ENCODE measurements at regions not wholly inside any gene's neighbourhood (a gene's known extent, or its start where the extent isn't known, plus 50 kb on each side); places are given as distances from the start of the nearest gene placed in this dataset.
"Not testable (repeated sequence)": the region's sequence is repeated elsewhere in the genome, so short reads cannot be mapped to it uniquely, and the experiment has no call there.

DNA sequence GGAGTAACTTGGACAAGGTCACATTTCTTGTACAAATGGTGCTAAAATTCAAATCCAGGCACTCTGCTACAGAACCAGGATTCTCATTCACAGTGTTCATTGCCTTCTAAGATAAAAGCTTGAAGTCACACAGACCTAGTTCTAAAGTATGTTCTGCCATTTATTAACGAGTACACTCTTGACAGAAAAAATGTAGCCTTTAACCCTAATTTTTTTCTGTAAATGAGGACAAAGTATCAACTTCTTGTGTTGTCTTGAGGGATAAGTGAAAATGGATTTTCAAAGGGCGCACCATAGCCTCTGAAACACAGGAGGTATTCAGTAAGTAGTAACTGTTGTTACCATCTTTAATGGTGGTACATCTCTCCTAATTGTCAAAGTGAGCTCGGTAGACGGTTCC lies 379.8 kb upstream of the FLRT2 start:
- DNase-seq (ENCODE audit: low read depth): no peak

DNA sequence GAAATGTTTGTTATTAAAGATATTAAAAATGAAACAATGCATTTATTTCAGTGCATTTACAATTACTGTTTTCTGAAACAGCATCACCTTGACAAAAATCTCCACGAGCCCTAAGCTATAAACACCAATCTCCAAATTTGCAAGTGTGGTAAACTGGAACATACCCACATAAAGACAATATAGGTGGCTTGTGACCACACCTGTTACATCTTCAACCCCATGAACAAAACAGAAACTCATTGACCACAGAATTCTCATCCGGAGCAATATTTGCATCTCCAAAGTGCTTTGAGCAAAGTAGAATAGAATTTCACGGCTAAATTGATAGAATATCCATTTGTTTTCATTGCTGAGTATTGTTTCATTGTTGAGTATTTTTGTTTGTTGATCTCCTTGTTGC lies 375.2 kb upstream of the FLRT2 start:
- no peak for DNase-seq (ENCODE audit: low read depth)

DNA sequence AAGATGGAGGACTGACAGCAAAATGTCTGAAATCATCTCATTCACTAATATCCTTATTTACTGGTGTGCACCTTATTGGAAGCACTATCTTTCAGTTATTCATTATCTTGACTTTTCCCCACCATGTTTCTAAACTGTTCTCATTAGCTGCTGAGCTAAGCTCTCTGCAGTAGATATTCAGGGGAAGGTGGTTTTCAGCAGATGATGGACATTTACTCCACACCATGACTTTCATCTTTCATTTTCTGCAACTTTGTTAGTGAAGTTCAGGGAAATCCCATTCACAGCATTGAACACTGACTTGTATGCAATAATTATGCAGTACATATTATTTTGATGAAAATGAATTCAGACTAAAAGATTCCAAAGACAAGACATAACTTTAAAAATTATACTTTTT lies 373.6 kb upstream of the FLRT2 start:
- no peak for DNase-seq (ENCODE audit: low read depth)

DNA sequence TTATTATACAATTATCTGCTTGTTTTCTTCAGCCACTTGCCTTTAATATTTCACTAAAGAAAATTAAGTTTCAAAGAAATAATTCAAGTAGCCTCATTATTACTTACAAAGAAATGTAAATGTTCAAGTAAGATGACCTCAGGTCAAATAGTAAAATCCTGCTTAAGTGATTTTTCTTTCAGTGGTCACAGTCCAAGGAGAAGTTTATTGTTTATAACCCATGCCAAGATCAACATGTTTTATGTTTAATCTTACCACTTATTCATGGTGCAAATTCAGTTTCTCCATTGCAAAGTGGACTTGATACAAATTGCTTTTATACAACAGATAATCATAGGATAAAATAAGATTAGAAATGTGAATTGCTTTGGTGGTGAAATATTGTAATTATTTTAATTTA lies 370.2 kb upstream of the FLRT2 start:
- DNase-seq (ENCODE audit: low read depth): no peak

DNA sequence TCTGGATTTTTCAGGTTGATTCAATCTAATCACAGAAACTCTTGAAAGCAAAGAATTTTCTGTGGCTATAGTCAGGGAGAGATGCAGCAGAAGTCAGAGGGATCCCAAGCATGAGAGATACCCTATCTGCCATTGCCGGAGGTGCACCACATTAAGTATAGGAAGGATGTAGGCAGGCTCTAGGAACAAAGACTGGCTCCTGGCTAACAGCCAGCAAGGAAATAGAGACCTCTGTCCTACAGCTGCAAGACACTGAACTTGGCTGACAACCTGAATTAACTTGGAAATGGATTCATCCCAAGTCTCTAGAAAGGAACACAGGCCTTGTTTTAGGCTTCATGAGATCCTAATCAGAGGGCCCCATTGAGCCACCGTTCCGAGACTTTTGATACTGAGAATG lies 364.9 kb upstream of the FLRT2 start:
- no peak for DNase-seq (ENCODE audit: low read depth)

DNA sequence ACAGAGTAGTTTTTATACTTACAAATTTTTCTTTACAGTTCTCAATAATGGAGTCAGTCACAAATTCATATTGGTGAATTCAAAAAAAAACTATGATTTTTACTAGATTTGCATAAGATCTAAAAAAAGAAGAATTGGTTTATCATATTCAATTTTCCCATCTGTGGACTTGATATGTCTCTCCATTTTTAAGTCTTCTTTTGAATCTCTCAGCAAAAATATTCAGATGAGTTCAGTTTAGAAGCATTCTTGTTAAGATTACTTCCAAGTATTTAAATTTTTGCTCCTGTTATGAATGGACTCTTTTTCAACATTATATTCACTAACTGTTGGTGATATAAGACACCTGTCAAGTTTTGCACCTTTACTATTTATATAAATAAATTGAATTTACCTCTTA lies 360.6 kb upstream of the FLRT2 start:
- DNase-seq (ENCODE audit: low read depth): no peak

DNA sequence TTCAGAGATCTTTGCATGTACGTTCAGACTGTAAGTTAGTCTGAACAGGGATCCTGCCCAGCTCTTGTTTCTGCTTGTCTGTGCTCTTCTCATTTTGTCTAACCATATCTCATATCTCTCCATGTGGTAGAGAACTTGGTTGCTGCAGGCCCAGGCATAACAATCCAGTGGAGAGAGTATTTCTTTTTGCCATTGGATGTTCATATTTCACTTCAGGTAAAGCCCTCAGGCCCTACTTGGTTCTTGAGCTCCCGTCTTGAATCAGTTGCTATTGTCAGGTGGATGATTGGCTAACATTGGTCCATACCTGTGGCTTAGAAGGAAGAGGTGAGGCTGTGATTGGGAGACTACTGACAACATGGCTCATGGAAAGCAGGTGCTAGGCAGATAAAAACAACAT lies 357.7 kb upstream of the FLRT2 start:
- no peak for DNase-seq (ENCODE audit: low read depth)

DNA sequence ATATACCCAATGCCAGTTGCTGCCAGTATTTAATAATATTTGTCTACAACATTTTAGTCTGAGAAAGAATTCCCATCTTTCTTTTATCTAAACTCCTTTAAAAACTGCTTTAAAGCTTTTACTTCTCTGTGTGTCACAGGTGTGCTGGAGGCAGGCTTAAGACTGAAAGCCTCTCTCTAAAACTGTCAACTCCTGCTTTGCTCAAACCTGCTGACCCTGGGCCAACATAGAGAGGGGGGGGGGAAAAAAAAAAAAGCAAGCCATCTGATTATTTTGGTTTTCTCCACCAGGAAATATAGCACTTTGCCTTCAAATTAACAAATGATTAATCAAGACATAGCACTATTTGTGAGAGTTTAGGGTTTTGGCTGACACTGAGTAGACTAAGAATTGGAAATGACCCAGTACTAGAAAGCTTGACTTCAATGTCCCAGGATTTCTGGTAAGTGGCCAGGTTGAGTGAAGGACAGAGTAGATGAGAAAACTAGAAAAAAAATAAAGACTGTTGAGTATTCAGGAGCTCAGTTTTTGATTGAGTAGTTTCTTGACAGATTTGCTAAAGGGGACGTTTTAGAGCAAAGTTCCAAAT lies 357.0 kb upstream of the FLRT2 start:
- no peak for DNase-seq (ENCODE audit: low read depth)

DNA sequence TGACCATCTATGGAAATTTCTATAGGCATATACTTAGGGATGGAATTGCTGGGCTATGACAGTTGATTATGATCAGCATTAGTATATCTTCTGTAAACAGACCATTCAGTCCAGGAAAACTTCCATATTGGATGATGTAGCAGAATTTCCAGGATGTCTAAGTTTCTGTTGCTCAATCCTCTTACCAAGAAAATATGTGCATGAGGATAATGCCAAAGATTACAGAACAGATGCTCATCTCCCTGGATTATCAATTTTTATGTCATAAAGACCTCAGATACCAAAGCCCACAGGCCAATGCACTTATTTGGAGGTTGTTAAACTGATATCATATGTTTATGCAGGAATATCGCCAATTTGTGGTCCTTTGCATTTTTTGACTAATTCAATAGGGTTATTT lies 354.4 kb upstream of the FLRT2 start:
- DNase-seq (ENCODE audit: low read depth): no peak

DNA sequence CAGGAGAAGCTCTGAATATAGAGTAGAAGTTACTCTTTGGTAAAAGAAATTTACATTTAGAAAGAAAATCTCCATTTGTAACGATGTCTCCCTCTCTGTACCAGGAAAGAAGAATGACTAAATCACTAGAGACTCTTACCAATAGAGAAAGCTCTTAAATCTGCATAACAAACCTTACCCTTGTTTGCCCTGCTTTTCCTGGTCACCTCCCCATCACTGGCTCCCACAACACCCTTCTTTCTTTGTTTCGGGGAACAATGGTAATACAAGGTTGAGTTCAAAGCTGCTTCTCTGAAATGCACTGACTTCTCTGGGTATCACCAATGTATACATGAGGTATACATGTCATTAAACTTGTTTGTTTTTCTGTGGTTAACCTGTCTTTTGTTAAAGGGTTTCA lies 351.1 kb upstream of the FLRT2 start:
- no peak for DNase-seq (ENCODE audit: low read depth)

DNA sequence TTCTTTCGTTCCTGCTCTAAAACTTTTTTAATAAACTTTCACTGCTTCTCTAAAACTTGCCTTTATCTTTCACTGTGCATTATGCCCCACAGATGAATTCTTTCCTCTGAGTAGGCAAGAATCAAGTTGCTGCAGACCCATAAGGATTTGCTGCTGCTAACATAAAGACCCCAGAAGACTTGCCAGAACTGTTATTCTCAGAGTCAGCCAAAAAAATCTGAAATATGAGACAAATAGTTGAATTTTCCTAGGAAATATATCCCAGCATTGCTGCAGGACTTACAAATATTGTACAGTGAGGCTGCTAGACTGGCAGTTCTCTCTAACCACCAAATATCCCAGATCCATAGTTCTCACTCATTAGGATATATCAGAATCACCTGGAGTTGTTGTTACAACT lies 349.1 kb upstream of the FLRT2 start:
- no peak for DNase-seq (ENCODE audit: low read depth)

DNA sequence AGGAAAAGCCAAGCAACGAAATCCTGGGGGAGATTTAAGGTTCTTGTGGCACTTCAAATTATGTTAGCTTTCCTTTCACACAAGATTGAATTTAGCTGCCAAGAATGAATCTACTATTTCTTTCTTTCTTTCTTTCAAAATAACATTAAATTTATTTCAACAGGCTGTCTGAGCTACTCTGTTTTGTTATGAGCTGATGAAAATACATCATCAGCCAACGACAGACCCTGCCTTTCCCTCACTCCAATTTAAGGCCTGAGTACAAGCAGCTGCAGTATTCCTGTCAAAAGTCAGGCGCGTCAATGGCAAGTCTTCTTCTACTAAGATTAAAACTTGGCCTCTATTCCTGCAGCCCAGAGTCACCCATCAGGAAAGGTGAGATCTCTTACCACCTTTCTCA lies 347.7 kb upstream of the FLRT2 start:
- DNase-seq (ENCODE audit: low read depth): no peak

DNA sequence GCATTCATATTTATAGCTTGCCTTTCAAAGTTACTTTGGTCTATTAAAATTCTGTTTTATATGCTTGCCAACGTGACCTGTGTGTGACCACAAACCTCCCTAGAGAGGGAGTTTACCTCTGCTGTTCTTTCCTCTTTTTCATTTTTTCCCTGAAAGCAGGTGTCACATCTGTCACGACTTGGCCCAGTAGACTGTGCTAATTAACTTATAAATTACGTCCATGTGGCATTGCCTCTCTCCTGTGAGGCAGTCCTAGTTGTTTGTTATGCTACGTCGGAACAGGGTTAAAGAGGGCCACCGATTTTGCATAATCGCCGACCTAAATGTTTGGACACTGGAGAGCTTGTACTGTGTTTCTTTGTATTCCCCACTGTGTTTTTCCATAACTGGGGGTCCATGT lies 343.9 kb upstream of the FLRT2 start:
- no peak for DNase-seq (ENCODE audit: low read depth)

DNA sequence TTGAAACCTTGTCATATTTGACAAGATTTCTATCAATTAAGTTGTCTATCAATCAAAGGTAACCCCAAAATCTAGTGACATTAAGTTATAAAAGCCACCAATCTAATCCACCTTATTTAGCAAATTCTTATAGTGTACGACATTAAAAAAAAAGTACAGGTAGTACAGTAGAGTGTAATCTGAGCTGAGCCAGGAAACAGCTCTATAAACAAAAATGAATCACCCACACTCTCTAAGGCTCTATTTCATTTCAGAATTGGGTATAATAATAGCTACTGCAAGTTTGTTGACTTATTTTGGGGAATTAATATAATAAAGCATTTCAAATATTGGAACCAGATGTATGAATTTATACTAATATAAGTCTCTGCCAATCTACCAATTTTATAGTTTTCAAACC lies 342.4 kb upstream of the FLRT2 start:
- no peak for DNase-seq (ENCODE audit: low read depth)

DNA sequence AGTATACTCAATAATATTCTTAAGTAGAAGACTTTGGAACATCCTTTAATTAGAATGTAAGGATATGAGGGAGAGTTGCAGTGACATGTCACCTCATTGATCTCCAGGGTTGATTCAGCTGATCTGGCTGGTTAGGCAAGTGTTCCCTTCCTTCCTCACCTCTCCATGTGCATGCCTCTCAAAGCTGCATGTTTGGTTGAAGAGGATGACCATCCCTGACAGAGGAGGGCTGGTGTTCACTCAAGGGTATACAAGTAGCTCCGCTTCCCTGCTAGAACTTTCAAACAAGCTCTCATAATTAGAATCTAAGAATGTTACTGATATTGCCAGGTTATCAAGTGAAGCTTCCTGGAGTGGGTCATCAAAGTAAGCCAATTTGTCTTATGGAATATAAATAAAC lies 341.1 kb upstream of the FLRT2 start:
- no peak for DNase-seq (ENCODE audit: low read depth)

DNA sequence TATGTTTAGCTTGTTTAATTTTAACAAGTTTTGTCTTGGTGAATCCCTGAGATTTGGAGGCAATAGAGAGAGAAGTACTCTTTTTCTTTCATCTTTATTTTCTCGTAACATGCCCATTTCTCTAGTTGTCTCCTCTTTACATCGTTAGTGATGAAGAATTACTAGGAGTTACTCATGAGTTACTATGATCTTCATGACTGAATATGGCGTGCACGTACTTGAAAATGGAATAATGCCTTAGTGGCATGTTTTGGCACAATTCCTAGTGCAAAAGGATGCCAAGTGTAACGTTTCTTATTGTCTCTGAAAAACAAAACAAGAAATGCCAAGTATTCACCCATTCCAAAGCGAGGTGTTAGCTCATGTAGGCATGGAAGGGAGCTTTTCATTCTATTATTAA lies 340.7 kb upstream of the FLRT2 start:
- not testable (repeated sequence) for DNase-seq (ENCODE audit: low read depth)

DNA sequence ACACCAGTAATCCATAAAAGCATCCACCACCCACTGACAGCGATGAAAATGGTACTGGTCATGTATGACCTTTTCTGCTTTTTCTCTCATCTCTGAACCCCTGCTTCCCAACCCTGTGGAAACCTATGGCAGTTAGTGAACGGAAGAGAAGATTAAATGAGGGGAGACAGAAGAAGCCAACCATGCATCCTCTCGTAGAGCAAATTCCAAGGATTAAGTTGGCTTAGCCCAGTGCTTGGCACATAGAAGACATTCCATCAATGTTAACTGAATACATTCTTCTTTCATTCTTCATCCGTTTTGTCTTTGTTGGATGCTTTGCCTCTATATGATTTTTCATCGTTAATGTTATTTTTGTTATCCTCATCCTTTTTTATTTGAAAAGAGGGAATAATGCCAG lies 339.7 kb upstream of the FLRT2 start:
- DNase-seq (ENCODE audit: low read depth): no peak

DNA sequence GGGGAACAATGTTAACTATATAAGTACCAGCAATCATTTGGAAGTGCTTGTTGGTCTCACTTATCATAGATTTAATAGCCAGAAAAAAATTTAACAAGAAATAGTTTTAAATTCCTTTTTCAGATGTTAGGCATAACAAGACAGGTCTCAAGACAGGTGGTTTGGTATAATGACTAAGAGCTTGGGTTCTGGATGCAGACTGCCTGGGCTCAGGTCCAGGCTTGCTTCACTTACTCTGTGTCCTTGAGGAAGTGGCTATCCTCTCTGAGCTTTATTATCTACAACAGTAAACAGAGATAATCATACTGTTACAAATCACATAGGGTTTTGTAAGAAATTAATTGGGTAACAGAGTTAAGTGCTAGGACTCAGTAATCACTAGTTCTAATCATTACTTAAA lies 338.0 kb upstream of the FLRT2 start:
- no peak for DNase-seq (ENCODE audit: low read depth)

DNA sequence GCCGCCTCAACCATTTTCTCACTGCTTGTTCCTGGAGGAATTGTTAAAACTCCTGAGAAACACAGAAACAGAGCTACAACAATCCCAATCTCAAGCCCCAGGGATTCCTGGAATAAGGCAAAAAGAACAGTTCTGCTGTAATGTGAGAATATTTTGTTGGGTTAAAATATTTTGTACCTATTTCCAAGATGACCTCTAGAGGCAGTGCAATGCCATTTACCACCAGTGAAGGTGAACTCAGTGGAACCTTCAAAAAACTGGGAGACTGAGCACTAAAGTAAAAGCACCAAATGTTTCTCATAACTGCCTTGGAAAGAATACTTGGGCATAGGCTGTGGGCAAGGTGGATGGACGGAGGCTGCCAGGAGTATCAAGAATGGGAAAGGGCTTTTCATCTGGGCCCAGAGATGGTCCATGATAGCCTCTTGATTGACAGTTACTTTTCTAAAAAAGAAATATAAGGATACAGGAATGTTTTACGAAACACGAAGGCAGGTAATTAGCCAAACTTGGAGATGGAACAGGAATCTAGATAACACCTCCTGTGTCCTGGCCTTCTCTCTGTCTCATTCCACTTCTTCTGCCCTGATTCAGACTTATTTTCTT lies 334.0 kb upstream of the FLRT2 start:
- DNase-seq (ENCODE audit: low read depth): no peak

DNA sequence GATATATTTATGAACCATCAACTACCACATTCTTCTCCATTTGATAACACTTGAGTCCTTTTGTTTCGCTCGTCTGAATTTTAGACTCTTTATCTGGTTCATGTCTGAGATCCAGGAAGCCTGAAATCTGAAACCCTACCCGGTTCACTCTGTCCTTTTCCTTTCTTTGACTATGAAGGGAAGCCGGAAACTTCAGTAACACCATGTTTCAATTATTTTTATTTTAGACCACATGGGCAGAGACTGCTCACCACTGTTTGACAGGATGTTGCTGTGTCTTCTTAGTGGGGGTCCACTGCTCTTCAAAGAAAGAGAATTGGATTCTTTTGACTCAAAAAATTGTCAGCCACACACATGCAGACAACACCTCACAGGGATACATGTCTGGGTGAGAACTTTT lies 331.9 kb upstream of the FLRT2 start:
- DNase-seq (ENCODE audit: low read depth): no peak

DNA sequence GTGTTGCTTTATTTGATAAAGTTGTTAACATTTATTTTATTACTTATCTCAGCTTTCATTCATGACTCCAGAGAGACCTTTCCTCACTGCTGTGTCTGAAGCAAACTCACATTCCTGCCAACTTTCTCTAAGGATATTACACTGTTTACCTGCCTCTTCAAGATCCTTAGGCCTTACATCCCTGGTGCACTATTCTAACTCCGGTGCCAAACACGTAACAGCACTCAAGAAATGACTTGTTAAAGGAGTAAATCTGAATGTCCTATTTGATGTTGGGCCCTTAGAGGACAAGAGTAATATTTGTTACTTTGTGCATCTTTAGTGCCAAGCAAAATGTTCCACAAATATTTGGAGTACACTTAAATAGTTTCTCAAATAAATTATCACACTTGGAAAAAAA lies 324.1 kb upstream of the FLRT2 start:
- no peak for DNase-seq (ENCODE audit: low read depth)

DNA sequence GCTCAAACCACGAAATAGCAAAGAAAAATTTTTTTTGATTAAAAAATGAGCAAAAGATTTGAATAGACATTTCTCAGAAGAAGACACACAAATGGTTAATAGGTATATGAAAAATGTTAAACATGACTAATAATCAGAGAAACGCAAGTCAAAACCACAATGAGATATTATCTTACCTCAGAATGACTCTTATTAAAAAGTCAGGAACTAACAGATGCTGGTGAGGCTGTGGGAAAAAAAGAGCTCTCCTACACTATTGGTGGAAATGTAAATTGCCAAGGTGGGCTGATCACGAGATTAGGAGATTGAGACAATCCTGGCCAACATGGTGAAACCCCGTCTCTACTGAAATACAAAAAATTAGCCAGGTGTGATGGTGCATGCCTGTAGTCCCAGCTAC lies 315.5 kb upstream of the FLRT2 start:
- no peak for DNase-seq (ENCODE audit: low read depth)

DNA sequence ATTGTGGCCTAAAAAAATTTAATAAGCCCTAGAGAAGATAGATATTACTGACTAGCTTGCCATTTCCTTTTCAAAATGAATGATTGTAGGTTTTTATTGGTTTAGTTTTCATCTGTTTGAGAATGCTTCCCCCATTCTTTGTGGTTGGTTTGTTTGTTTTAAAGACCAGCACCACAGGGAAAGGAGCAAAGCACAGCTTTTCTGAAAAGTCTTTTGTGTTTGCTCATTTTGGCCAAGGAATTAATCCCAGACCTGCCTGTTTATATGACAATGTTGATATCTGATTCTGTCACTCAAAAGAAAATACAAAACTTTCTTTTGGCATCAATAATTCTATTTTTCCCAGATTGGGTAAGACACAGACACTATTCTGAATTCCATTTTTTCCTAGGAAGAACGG lies 312.5 kb upstream of the FLRT2 start:
- DNase-seq (ENCODE audit: low read depth): no peak

DNA sequence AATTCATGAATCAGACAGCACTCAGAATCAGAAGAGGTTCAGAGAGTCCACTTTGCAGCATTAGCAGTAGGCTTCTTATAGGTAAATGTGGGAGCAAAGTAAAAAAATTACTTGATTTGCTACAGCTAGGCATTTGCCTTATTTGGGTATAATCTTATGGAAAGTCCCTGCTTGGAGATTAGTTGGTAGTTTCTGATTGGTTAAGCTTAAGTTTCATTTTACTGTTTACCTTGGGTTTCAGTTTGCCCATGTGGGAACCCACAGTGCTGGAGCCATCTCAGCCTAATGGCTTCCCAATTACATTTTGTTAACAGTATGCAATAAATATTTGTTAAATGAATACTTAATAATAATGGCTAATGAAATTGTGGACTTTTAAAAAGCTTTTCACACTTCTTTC lies 311.0 kb upstream of the FLRT2 start:
- no peak for DNase-seq (ENCODE audit: low read depth)

DNA sequence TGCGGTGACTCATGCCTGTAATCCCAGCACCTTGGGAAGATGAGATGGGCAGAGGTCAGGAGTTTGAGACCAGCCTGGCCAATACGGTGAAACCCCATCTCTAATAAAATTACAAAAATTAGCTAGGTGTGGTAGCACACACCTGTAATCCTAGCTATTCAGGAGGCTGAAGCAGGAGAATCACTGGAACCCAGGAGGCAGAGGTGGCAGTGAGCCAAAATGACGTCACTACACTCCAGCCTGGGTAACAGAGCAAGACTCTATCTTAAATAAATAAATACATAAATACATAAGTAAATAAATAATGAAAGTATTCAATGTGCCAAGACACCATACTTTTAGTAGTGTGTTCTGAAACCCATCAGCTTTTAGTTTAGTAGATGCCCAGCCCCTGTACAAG lies 308.1 kb upstream of the FLRT2 start:
- no peak for DNase-seq (ENCODE audit: low read depth)

All from T follicular helper cell (primary cell).